Ishikawa (cell line): ENCODE measurements at regions not wholly inside any gene's neighbourhood (a gene's known extent, or its start where the extent isn't known, plus 50 kb on each side); places are given as distances from the start of the nearest gene placed in this dataset.

Experiments
- CEBPB ChIP-seq: IDR thresholded peaks from 2 replicates; pipeline ENCODE4 v1.6.1; 2012
- CREB1 ChIP-seq: IDR thresholded peaks from 2 replicates; pipeline ENCODE4 v1.6.1; 2012; ENCODE audit warnings: low read depth
- EGR1 ChIP-seq: IDR thresholded peaks from 2 replicates; pipeline ENCODE4 v1.6.1; 2012
- EP300 ChIP-seq: IDR thresholded peaks from 2 replicates; pipeline ENCODE4 v1.6.1; 2012; ENCODE audit warnings: borderline replicate concordance
- FOXM1 ChIP-seq: IDR thresholded peaks from 2 replicates; pipeline ENCODE4 v1.6.1; 2012; ENCODE audit warnings: low read depth, borderline replicate concordance
- MAX ChIP-seq: IDR thresholded peaks from 2 replicates; pipeline ENCODE4 v1.6.1; 2012
- NFIC ChIP-seq: IDR thresholded peaks from 2 replicates; pipeline ENCODE4 v1.6.1; 2012
- RAD21 ChIP-seq: IDR thresholded peaks from 2 replicates; pipeline ENCODE4 v1.6.1; 2012; ENCODE audit warnings: low read depth
- REST ChIP-seq: IDR thresholded peaks from 2 replicates; pipeline ENCODE4 v1.6.1; 2012; ENCODE audit warnings: low read depth, mild to moderate bottlenecking
- TAF1 ChIP-seq: IDR thresholded peaks from 2 replicates; pipeline ENCODE4 v1.6.1; 2012; ENCODE audit warnings: low read depth, mild to moderate bottlenecking
- TCF12 ChIP-seq: IDR thresholded peaks from 2 replicates; pipeline ENCODE4 v1.6.1; 2012; ENCODE audit warnings: low read depth
- TEAD4 ChIP-seq: IDR thresholded peaks from 2 replicates; pipeline ENCODE4 v1.6.1; 2012
- USF1 ChIP-seq: IDR thresholded peaks from 2 replicates; pipeline ENCODE4 v1.6.1; 2012
- YY1 ChIP-seq: IDR thresholded peaks from 2 replicates; pipeline ENCODE4 v1.6.1; 2012; ENCODE audit warnings: low read depth
- ZBTB7A ChIP-seq: IDR thresholded peaks from 2 replicates; pipeline ENCODE4 v1.6.1; 2012; ENCODE audit warnings: low read depth

GRCh38 chr3:178275793-178276192 lies 260.4 kb upstream of the KCNMB2 start:
- TF ChIP-seq TAF1 (no peak), RAD21 (no peak), MAX (no peak), TCF12 (no peak), CREB1 (no peak), TEAD4 (no peak), NFIC (no peak), CEBPB (no peak), EP300 (no peak), EGR1 (no peak), USF1 (no peak), FOXM1 (no peak), REST (no peak), YY1 (no peak), ZBTB7A (no peak)

- TF ChIP-seq MAX (no peak), EGR1 (no peak), FOXM1 (no peak), TCF12 (no peak), ZBTB7A (no peak), REST (no peak), CEBPB (no peak), TAF1 (no peak), RAD21 (no peak), USF1 (no peak), TEAD4 (no peak)
Measured at GRCh38 chr3:178277605-178278004, 258.6 kb upstream of the KCNMB2 start.

- TF ChIP-seq CEBPB (no peak), NFIC (no peak)
Measured at GRCh38 chr3:178283561-178283960, 252.7 kb upstream of the KCNMB2 start.

GRCh38 chr3:178284181-178284580 lies 252.1 kb upstream of the KCNMB2 start:
- TF ChIP-seq YY1, result no peak
- TF ChIP-seq MAX, result no peak
- no peak for TF ChIP-seq FOXM1
- TF ChIP-seq TEAD4, result no peak
- no peak for TF ChIP-seq ZBTB7A
- TF ChIP-seq RAD21, result no peak
- TF ChIP-seq EP300, result no peak
- no peak for TF ChIP-seq TCF12
- no peak for TF ChIP-seq TAF1
- TF ChIP-seq USF1, result no peak
- TF ChIP-seq REST, result no peak
- no peak for TF ChIP-seq CREB1
- TF ChIP-seq NFIC, result no peak

- no peak for TF ChIP-seq MAX
- no peak for TF ChIP-seq ZBTB7A
- no peak for TF ChIP-seq YY1
- TF ChIP-seq FOXM1, result no peak
- TF ChIP-seq CEBPB, result no peak
- TF ChIP-seq TEAD4, result no peak
- TF ChIP-seq RAD21, result no peak
- TF ChIP-seq REST, result no peak
- TF ChIP-seq EGR1, result no peak
- no peak for TF ChIP-seq NFIC
- TF ChIP-seq TAF1, result no peak
- TF ChIP-seq USF1, result no peak
- no peak for TF ChIP-seq CREB1
- no peak for TF ChIP-seq TCF12
- no peak for TF ChIP-seq EP300
Measured at GRCh38 chr3:178288074-178288473, 248.2 kb upstream of the KCNMB2 start.
